ENCODE measurements at regions not wholly inside any gene's neighbourhood (a gene's known extent, or its start where the extent isn't known, plus 50 kb on each side); places are given as distances from the start of the nearest gene placed in this dataset.

DNA sequence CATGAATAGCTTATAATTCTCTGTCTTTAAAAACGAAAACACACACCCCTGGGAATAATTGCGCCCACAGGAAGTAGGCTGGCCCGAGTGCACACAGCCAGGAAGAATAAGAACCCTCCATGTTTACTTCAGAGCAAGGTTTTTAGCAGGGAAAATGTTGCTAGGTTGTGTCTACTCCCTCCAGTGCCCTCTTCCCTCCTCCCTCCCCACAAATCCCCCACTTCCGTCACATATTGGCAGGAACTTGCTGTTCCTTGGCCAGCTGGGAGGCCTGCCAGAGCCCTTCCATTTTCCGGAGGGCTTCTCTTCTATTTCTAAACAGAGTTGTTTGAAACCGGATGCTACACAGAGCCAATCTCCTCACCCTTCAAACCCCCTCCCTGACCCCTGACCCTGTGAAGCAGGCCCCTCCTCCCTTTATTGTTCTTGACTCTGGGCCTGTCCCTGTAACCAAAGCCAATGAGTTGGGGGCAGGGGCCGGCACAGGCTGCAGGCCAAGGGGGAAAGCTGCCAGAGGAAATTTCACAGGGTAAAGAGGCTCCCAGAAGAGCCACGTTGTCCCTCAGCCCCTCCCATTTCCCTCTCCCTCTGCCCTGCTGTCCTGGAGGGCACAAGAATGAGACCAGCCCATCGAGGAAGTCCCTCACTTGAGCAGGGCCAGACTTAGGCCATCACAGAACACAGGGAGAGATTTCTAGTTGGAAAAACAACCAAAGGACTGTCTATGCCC is 49.8 kb upstream of the LGALSL start:
- no peak for DNase-seq
- H3K4me1 Mint-ChIP-seq: peaks cover 2% of the 10 kb centered on the region
- no peaks in the 10 kb centered on the region for H3K36me3 Mint-ChIP-seq (ENCODE audit: low read depth)
- H3K27me3 Mint-ChIP-seq: peaks cover 19% of the 10 kb centered on the region
- H3K27ac Mint-ChIP-seq: no peak overlapping the region
- no peaks in the 10 kb centered on the region for H3K9me3 Mint-ChIP-seq
- intact Hi-C loops (cut with micrococcal nuclease): no loop called here
- H3K4me3 Mint-ChIP-seq: no peak overlapping the region

Measured in activated CD4-positive, alpha-beta T cell treated with anti-CD3 and anti-CD28 coated beads, Interleukin-2, amount 10 ng/mL, durations not matched to agents 24 days and 14 days (primary cell).